ENCODE measurements at regions not wholly inside any gene's neighbourhood (a gene's known extent, or its start where the extent isn't known, plus 50 kb on each side); places are given as distances from the start of the nearest gene placed in this dataset.
"Not testable (repeated sequence)": the region's sequence is repeated elsewhere in the genome, so short reads cannot be mapped to it uniquely, and the experiment has no call there.

DNA sequence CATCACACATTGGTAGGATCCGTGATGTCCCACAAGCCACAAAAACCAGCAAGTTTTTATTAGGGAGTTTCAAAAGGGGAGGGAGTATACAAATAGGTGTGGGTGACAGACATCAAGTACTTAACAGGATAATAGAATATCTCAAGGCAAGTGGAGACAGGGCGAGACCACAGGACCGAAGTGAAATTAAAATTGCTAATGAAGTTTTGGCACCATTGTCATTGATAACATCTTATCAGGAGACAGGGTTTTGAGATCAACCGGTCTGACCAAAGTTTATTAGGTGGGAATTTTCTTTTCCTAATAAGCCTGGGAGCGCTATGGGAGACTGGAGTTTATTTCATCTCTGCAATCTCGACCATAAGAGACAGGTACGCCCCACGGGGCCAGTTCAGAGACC lies 178.5 kb downstream of the OTOP1 start:
- not testable (repeated sequence) for DNase-seq

DNA sequence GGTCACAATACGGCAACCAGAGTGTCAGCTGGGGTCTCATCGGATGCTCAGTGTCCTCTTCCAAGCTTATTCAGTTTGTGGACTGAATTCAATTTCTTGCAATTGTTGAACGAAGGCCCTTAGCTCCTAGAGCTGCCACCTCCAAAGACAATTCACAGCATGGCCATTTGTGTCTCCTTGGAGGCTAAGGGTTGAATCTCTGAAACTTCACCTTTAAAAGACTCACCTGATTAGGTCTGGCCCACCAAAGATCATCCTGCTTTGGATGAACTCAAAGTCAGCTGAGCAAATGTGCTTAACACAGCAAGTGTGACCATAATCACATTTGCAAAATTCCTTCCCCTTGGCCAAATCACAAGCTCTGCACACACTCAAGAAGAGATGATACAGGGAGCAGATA lies 175.9 kb downstream of the OTOP1 start:
- DNase-seq, result not testable (repeated sequence)

DNA sequence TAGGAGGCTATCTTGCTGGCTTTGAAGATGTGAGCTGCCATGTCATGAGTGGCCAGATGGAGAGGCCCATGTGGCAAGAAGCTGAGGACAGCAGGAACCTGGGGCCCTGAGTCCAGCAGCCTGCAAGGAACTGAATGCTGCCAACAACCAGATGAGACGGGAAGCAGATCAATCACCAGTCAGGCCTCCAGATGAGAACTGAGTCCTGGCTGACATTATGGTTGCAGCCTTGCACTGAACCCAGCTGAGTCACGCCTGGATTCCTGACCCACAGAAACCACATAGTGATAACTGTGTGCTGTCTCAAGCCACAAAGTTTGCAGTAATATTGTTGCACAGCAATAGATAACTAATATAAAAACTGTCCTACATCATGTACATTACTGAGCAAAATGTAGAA lies 173.8 kb downstream of the OTOP1 start:
- DNase-seq, result not testable (repeated sequence)

GRCh38 chr4:4057226-4057625 lies 169.5 kb downstream of the OTOP1 start:
- not testable (repeated sequence) for DNase-seq

GRCh38 chr4:4084171-4084570 lies 142.6 kb downstream of the OTOP1 start:
- not testable (repeated sequence) for DNase-seq

DNA sequence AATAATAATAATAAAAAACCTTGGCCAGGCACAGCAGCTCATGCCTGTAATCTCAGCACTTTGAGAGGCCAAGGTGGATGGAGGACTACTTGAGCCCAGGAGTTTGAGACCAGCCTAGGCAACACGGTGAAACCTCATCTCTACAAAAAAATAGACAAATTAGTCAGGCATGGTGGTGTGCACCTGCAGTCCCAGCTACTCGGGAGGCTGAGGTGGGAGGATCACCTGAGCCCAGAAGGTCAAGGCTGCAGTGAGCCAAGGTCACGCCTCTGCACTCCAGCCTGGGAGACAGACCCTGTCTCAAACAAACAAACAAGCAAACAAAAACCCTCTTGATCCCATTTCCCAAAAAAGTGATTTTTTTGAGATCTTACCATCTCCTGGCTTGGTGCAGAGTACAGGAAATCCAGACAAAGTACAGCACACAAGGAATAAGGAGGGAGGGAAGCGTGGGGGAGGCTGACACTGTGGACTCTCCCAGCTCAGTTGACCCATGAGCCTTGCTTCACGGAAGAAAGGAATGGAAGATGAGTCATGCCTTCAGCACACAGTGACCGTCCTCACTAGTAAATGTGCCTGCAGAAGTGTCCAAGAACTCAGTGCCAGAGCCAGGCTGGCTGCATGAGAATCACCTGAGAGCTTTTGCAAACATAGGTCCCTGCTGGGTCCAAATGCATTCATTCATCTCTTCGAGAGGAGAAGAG lies 136.9 kb downstream of the OTOP1 start:
- DNase-seq, result not testable (repeated sequence)

GRCh38 chr4:4090720-4091119 lies 136.0 kb downstream of the OTOP1 start:
- DNase-seq, result not testable (repeated sequence)

DNA sequence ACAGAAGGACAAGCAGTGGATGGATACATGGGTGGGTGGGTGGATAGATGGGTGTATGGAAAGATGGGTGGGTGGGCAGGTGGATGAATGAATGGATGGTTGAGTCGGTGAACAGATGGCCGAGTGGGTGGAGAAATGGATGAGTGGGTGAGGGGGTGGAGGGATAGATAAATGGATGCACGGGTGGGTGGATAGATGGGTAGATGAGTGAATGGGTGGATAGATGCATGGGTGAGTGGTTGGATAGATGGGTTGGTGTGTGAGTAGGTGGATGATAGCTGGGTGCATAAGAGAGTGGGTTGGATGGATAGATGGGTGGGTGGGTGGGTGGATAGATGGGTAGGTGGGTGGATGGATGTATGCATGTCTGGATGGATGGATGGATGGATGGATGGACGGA lies 134.6 kb downstream of the OTOP1 start:
- not testable (repeated sequence) for DNase-seq

- DNase-seq, result not testable (repeated sequence)
These were observed 127.1 kb downstream of the OTOP1 start for GRCh38 chr4:4099610-4100009.

- not testable (repeated sequence) for DNase-seq
These were observed 119.8 kb downstream of the OTOP1 start for GRCh38 chr4:4106923-4107322.

- DNase-seq, result not testable (repeated sequence)
These were observed 119.2 kb downstream of the OTOP1 start for GRCh38 chr4:4107411-4108107.

GRCh38 chr4:4115381-4115780 lies 111.3 kb downstream of the OTOP1 start:
- not testable (repeated sequence) for DNase-seq

GRCh38 chr4:4116901-4117300 lies 109.8 kb downstream of the OTOP1 start:
- not testable (repeated sequence) for DNase-seq

- DNase-seq, result not testable (repeated sequence)
These were observed 92.4 kb downstream of the OTOP1 start for GRCh38 chr4:4134368-4134767.

DNA sequence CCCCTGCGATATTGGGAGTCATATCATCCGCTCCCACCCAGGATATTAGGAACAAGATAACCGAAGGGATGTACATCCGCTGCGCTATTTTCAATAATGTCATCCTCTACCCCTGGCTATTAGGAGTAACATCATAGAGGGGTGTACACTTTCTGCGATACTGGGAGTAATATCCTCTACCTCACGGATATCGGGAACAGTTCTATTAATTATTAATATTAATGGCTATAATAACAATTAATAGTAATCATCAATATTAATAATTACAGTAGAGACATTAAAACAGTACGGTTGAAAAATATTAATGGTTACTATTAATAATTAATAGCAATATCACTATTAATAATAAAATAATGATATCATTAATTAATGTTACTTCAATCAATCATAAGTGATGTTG lies 90.1 kb downstream of the OTOP1 start:
- not testable (repeated sequence) for DNase-seq
